ENCODE measurements at regions not wholly inside any gene's neighbourhood (a gene's known extent, or its start where the extent isn't known, plus 50 kb on each side); places are given as distances from the start of the nearest gene placed in this dataset.

- peaks cover 15% of the 10 kb centered on the region for H3K36me3 Mint-ChIP-seq
- no peak for TF ChIP-seq GTF2I (CRISPR knock-in tag; conservative IDR thresholded peaks at IDR 0.05)
- no peak for TF ChIP-seq SMAD3 (CRISPR knock-in tag; IDR thresholded peaks at IDR 0.05; ENCODE audit: borderline replicate concordance)
- no peak for TF ChIP-seq TCF7 (CRISPR knock-in tag; IDR thresholded peaks at IDR 0.05; ENCODE audit: low read depth)
- TF ChIP-seq, protein P1, sequence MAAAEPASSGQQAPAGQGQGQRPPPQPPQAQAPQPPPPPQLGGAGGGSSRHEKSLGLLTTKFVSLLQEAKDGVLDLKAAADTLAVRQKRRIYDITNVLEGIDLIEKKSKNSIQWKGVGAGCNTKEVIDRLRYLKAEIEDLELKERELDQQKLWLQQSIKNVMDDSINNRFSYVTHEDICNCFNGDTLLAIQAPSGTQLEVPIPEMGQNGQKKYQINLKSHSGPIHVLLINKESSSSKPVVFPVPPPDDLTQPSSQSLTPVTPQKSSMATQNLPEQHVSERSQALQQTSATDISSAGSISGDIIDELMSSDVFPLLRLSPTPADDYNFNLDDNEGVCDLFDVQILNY (CRISPR knock-in tag; IDR thresholded peaks at IDR 0.05) = no peak
- no peak for TF ChIP-seq CREM (CRISPR knock-in tag; IDR thresholded peaks at IDR 0.05)
- TF ChIP-seq, protein P2, sequence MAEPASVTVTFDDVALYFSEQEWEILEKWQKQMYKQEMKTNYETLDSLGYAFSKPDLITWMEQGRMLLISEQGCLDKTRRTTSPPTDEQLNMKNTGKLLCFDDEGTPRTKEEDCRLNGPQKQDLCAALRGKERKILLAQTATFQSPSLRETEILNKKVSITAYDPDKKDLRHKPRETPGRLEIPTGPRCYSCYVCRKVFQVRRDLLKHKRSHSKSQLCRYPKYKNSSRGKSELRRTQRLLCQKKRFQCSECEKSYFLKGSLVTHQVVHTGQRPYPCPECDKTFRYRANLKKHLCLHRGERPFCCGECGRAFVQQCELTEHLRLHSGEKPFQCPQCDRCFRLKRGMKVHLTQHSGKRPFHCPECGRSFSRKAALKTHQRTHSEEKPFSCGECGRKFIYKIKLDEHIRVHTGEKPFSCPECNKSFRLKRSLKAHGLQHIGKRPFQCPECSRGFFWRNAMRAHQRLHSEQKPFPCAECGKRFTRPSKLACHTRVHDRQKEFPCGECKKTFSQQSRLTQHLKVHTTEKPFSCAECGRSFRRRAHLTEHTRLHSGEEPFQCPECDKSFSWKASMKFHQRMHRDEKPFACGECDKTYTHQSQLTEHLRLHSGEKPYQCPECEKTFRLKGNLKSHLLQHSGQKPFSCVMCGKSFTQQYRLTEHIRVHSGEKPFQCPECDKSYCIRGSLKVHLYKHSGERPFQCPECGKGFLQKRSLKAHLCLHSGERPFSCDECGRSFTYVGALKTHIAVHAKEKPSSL (CRISPR knock-in tag; conservative IDR thresholded peaks at IDR 0.05) = no peak
- no peak for TF ChIP-seq PRDM15 (CRISPR knock-in tag; IDR thresholded peaks at IDR 0.05)
- no peak for TF ChIP-seq JUN (CRISPR knock-in tag; IDR thresholded peaks at IDR 0.05)
- no peak for TF ChIP-seq ZSCAN18 (CRISPR knock-in tag; IDR thresholded peaks at IDR 0.05)
- TF ChIP-seq, protein P3, sequence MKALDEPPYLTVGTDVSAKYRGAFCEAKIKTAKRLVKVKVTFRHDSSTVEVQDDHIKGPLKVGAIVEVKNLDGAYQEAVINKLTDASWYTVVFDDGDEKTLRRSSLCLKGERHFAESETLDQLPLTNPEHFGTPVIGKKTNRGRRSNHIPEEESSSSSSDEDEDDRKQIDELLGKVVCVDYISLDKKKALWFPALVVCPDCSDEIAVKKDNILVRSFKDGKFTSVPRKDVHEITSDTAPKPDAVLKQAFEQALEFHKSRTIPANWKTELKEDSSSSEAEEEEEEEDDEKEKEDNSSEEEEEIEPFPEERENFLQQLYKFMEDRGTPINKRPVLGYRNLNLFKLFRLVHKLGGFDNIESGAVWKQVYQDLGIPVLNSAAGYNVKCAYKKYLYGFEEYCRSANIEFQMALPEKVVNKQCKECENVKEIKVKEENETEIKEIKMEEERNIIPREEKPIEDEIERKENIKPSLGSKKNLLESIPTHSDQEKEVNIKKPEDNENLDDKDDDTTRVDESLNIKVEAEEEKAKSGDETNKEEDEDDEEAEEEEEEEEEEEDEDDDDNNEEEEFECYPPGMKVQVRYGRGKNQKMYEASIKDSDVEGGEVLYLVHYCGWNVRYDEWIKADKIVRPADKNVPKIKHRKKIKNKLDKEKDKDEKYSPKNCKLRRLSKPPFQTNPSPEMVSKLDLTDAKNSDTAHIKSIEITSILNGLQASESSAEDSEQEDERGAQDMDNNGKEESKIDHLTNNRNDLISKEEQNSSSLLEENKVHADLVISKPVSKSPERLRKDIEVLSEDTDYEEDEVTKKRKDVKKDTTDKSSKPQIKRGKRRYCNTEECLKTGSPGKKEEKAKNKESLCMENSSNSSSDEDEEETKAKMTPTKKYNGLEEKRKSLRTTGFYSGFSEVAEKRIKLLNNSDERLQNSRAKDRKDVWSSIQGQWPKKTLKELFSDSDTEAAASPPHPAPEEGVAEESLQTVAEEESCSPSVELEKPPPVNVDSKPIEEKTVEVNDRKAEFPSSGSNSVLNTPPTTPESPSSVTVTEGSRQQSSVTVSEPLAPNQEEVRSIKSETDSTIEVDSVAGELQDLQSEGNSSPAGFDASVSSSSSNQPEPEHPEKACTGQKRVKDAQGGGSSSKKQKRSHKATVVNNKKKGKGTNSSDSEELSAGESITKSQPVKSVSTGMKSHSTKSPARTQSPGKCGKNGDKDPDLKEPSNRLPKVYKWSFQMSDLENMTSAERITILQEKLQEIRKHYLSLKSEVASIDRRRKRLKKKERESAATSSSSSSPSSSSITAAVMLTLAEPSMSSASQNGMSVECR (CRISPR knock-in tag; IDR thresholded peaks at IDR 0.05; ENCODE audit: borderline replicate concordance) = no peak
- TF ChIP-seq ATF2 (CRISPR knock-in tag; IDR thresholded peaks at IDR 0.05; ENCODE audit: borderline replicate concordance, low read depth) = no peak
- TF ChIP-seq ZNF219 (CRISPR knock-in tag; IDR thresholded peaks at IDR 0.05; ENCODE audit: borderline replicate concordance) = no peak
- TF ChIP-seq SMAD4 (CRISPR knock-in tag; IDR thresholded peaks at IDR 0.05) = no peak
- TF ChIP-seq FOXK1 (CRISPR knock-in tag; IDR thresholded peaks at IDR 0.05) = no peak
- TF ChIP-seq ZNF281 (CRISPR knock-in tag; IDR thresholded peaks at IDR 0.05) = no peak
- no peak for TF ChIP-seq ETV6 (CRISPR knock-in tag; IDR thresholded peaks at IDR 0.05)
- TF ChIP-seq, protein P4, sequence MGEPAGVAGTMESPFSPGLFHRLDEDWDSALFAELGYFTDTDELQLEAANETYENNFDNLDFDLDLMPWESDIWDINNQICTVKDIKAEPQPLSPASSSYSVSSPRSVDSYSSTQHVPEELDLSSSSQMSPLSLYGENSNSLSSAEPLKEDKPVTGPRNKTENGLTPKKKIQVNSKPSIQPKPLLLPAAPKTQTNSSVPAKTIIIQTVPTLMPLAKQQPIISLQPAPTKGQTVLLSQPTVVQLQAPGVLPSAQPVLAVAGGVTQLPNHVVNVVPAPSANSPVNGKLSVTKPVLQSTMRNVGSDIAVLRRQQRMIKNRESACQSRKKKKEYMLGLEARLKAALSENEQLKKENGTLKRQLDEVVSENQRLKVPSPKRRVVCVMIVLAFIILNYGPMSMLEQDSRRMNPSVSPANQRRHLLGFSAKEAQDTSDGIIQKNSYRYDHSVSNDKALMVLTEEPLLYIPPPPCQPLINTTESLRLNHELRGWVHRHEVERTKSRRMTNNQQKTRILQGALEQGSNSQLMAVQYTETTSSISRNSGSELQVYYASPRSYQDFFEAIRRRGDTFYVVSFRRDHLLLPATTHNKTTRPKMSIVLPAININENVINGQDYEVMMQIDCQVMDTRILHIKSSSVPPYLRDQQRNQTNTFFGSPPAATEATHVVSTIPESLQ (CRISPR knock-in tag; IDR thresholded peaks at IDR 0.05) = no peak
- ChIA-PET CTCF (no interaction called here), POLR2A (no interaction called here)
- no peak for ATAC-seq
- no peak overlapping the region for H3K27ac Mint-ChIP-seq
- H3K27me3 Mint-ChIP-seq (ENCODE audit: low read depth) = no peaks in the 10 kb centered on the region
- no peak overlapping the region for H3K4me3 Mint-ChIP-seq
- DNase-seq (ENCODE audit: low spot score) = no peak
- peaks cover 43% of the 10 kb centered on the region for H3K4me1 Mint-ChIP-seq
- H3K9me3 Mint-ChIP-seq = peaks cover 26% of the 10 kb centered on the region
Observed at GRCh38 chr4:79588679-79589078, 180.7 kb upstream of the GK2 start.
